ENCODE measurements at regions not wholly inside any gene's neighbourhood (a gene's known extent, or its start where the extent isn't known, plus 50 kb on each side); places are given as distances from the start of the nearest gene placed in this dataset.
"Not testable (repeated sequence)": the region's sequence is repeated elsewhere in the genome, so short reads cannot be mapped to it uniquely, and the experiment has no call there.

DNA sequence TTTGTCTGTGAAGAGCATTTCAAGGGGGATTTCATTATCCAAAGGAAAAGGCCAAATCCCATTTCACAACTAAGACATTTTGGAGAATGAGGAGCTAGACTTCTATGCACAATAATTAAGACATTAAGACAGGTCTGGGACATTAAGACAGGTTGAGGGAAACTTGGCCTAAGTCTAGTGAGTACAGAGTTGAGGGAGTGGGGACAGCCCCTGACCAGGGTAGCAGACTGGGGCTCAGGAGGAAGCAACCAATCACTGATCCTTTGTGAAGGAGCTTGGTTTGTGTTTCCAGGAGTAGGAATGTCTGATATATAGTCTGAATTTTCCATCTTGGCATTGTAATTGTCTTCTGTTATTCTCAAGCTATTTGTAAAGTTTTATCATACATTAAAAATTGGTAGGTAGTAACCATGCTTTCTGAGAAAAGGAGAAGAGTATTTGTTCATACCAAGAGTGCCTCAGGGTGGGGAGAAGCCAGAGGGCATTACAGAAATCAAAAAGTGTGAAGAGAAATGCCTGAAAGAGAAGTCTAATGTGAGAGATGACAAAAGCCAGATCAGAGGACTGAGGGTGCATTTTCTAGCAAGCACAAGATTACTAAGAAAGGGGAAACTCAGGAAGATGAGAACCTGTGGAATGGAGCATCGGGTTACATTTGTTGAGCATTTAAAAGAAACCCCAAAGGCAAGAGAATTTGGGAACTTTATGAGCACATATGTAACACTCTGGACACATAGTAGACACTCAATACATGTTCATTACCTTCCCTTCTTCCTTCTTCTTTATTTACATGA lies 189.3 kb upstream of the PIK3R1 start:
- DNase-seq (ENCODE audit: low read depth in 2 of 2) = no peak

- DNase-seq (ENCODE audit: low read depth in 2 of 2) = no peak
Observed at GRCh38 chr5:68024426-68024825, 191.1 kb upstream of the PIK3R1 start.

- DNase-seq (ENCODE audit: low read depth in 2 of 2) = no peak
Observed at GRCh38 chr5:68021916-68022315, 193.6 kb upstream of the PIK3R1 start.

DNA sequence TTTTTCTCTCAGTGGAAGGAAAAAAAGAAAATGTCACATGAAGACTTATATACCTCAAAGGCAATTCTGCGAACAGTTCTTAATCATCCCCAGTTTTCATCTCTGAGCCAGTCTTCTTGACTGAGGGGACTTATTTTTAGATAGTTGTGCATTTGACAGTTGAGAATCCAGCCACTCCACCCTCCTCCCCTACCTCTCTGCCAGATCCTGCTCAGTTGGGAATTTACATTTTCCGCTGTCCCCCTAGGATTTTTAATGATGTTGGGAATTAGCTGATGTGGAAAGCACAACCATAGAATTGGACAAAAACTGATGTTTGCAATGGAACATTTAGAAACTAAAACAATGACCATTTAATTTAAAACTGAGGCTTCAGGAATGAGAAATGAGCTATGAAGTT lies 194.3 kb upstream of the PIK3R1 start:
- no peak for DNase-seq (ENCODE audit: low read depth in 2 of 2)

DNA sequence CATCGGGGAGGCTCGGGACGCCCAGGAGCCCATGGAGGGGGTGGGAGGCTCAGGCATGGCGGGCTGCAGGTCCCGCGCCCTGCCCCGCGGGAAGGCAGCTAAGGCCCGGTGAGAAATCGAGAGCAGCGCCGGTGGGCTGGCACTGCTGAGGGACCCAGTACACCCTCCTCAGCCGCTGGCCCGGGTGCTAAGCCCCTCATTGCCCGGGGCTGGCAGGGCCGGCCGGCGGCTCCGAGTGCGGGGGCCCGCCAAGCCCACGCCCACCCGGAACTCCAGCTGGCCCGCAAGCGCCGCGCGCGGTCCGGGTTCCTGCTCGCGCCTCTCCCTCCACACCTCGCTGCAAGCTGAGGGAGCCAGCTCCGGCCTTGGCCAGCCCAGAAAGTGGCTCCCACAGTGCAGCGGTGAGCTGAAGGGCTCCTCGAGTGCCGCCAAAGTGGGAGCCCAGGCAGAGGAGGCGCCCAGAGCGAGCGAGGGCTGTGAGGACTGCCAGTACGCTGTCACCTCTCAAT lies 195.0 kb upstream of the PIK3R1 start:
- DNase-seq (ENCODE audit: low read depth in 2 of 2) = not testable (repeated sequence)

- no peak for DNase-seq (ENCODE audit: low read depth in 2 of 2)
Observed at GRCh38 chr5:68015381-68016302, 199.9 kb upstream of the PIK3R1 start.

- DNase-seq (ENCODE audit: low read depth in 2 of 2) = no peak
Observed at GRCh38 chr5:68012831-68013230, 202.7 kb upstream of the PIK3R1 start.

- DNase-seq (ENCODE audit: low read depth in 2 of 2) = no peak
Observed at GRCh38 chr5:68012429-68012828, 203.1 kb upstream of the PIK3R1 start.

- no peak for DNase-seq (ENCODE audit: low read depth in 2 of 2)
Observed at GRCh38 chr5:68011801-68012200, 203.8 kb upstream of the PIK3R1 start.

DNA sequence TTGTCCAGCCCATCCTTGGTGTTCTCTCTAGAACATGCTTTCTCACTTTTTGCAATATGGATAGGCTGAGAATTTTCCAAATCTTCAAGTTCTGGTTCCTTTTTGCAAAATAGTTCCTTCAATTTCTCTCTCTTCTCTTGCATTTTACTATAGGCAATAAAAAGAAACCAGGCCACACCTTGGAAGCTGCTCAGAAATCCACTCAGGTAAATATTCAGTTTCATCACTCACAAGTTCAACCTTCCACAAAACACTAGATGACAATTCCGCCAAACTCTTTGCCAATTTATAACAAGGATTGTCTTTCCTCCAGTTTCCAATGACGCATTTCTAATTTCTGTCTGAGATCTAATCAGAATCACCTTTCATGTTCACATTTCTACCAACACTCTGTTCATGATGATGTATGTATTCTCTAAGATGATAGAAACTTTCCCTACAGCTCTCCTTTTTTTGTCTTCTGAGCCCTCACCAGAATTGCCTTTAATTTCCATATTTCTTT lies 204.2 kb upstream of the PIK3R1 start:
- no peak for DNase-seq (ENCODE audit: low read depth in 2 of 2)

DNA sequence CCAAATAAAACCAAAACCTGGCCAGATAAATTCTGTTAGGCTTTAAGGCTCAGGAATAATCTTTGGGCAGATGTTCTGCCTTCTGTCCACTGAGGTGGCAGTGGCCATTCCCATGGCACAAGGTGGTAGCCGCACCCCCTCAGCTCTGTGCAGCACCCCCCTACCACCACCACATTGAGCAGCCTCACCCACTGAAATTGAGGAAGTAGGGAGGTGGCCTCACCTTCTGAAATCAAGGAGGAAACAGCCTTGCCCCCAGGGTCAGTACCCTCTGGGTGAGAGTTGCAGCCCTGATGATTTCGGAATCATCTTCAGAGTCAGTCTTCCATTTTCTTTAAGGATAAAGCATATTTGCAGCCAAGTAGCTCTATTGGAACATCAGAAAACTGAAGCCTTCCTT lies 204.8 kb upstream of the PIK3R1 start:
- no peak for DNase-seq (ENCODE audit: low read depth in 2 of 2)

GRCh38 chr5:68007451-68007850 lies 208.1 kb upstream of the PIK3R1 start:
- no peak for DNase-seq (ENCODE audit: low read depth in 2 of 2)

- DNase-seq (ENCODE audit: low read depth in 2 of 2) = no peak
Observed at GRCh38 chr5:68002836-68003235, 212.7 kb upstream of the PIK3R1 start.

DNA sequence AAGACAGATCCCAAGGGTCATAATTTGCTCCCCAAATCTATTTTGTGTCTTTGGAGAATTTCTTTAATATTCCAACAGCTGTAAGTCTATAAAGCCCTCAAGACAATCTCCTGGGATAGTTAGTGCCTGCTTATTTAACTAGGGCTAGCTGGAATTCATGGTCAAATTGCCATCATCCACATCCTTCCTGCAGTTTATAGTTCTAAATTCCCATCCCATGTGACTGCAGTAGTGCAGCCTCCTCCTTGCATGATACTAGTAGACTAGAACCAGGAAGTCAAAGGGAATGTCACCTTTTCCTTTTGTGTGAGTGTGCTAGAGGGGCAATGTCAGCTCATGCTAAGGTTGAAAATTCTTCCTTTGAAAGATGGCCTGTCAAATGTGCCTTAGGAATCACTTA lies 214.8 kb upstream of the PIK3R1 start:
- DNase-seq (ENCODE audit: low read depth in 2 of 2) = no peak

- DNase-seq (ENCODE audit: low read depth in 2 of 2) = no peak
Observed at GRCh38 chr5:67999391-67999790, 216.2 kb upstream of the PIK3R1 start.

- DNase-seq (ENCODE audit: low read depth in 2 of 2) = no peak
Observed at GRCh38 chr5:67998709-67999261, 216.8 kb upstream of the PIK3R1 start.

- DNase-seq (ENCODE audit: low read depth in 2 of 2) = no peak
Observed at GRCh38 chr5:67997892-67998457, 217.6 kb upstream of the PIK3R1 start.

DNA sequence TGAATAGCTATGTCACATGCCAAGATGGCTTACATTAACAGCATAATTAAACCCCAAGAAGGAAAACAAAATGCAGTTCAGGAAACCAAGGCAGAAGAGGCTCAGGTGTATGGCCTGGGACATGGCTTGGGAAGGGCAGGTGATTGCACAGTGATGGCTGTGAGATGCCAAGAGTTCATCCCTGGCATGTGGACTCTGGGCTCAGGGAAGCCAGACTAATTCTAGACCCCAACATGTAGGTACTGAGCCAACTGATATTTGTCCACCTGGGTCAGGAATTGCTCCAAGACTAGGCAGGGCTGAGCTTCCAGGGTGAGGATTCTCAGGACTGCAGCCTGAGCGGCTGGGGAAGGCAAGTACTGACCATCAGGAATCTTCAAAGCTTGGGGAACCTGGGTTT lies 218.4 kb upstream of the PIK3R1 start:
- DNase-seq (ENCODE audit: low read depth in 2 of 2) = no peak

DNA sequence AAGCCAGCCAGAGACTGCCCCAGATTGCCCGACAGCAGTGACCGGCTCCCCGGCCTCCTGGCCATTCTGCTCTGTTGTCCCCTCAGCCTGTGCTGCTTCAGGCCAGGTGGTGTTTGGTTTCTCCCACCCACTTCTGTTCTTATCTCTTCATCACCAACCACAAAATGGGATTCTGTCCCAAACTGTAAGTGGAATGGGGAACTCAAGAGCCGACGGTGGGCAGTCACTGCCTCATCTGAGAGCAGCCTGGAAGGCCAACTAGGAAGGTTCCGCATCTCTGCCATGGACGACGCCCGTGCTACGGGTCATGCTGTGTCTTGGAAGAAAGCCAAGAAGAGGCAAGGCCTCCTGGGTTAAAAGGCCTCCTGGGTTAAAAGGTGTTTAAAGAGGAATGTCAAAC lies 219.0 kb upstream of the PIK3R1 start:
- no peak for DNase-seq (ENCODE audit: low read depth in 2 of 2)

GRCh38 chr5:67992923-67993322 lies 222.6 kb upstream of the PIK3R1 start:
- no peak for DNase-seq (ENCODE audit: low read depth in 2 of 2)

DNA sequence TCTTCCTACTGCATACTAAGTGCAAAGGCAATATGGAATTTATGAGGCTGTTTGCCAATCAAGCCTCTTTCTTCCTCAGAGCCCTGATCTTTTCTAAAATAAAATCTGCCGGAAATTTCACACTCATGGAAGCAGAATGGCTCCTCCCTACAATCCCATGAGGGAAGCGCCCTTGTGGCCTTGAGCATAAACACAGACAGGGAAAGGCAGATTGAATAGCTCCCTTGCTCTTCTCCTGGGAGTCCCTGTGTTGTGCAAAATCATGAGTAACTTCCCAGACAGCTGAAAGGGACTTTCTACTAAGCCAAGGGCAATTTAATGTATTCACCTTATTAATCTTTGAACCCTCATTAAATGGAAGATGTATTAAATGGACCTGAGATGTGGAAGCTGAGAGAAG lies 226.1 kb upstream of the PIK3R1 start:
- DNase-seq (ENCODE audit: low read depth in 2 of 2) = no peak

DNA sequence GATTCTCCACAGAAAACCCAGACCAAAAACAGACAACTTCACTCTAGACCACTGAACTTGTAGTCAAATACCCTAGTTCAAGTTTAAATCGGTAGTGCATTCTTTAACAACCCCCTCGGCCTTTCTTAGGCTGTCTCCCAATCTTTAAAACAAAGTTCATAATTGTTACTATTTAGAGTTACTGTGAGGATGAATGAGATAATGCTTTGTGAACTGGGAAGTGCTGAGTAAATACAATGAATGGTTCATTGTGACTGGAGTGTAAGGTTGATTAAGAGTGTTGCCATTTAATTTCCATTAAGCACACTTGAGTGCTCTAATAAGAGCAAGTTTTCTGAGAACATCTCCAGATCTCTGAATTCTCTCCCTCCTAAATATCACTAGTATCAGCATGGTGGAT lies 228.8 kb upstream of the PIK3R1 start:
- DNase-seq (ENCODE audit: low read depth in 2 of 2) = no peak
